HG03159 (cell line): ENCODE measurements at regions not wholly inside any gene's neighbourhood (a gene's known extent, or its start where the extent isn't known, plus 50 kb on each side); places are given as distances from the start of the nearest gene placed in this dataset.
"Not testable (repeated sequence)": the region's sequence is repeated elsewhere in the genome, so short reads cannot be mapped to it uniquely, and the experiment has no call there.

Source experiments
- ATAC-seq: cut with Tn5 transposase; IDR thresholded peaks from one replicate; pipeline ENCODE4 v1.9.1; 2021; ENCODE audit warnings: mild to moderate bottlenecking, moderate library complexity; ENCODE audit not compliant: unreplicated experiment

DNA sequence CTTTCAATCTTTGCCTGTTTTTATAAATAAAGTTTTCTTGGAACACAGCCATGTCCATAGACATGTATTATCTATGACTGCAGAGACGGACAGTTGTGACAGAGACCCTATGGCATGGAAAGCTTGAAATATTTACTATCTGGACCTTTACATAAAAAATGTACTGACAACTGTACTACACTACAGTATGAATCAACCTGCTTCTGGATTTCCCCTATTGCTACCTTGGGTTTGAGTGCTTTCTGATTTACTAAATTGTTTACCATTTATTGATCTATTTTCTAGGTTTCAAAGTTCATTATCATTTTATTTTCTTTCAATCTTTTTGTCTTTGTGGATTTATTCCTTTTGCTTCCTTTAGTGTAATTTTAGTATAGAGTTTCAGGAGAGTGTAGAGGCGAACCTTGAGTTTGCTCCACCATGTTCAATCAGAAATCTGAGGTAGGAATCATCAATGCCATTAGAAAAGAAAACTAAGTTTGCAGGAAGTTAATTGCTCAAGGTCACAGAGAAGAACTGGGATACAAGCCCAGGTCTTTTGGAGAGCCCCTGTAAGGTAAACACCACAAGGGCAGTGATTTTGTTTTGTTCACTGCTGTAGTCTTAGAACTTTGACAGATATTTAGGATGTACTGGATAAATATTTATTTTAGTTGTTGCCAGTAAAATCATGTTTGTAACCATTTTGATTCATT, 352.8 kb upstream of the SYNCRIP start:
- no peak for ATAC-seq

DNA sequence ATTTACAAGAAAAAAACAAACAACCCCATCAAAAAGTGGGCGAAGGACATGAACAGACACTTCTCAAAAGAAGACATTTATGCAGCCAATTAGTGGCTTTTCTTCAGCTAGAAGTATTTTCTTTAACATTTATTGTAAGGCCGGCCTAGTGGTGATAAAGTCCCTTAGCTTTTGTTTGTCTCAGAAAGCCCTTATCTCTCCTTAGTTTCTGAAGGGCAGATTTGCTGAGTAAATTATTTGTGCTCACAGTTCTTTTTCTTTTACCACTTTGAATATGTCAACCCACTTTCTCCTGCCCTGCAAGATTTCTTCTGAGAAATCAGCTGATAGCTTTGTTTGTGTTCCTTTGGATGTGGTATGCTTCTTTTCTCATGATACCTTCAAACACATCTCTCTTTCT, 344.0 kb upstream of the SYNCRIP start:
- no peak for ATAC-seq

- ATAC-seq: peak; percentile 60
Measured at GRCh38 chr6:85983032-85983659, 340.5 kb upstream of the SYNCRIP start.

- ATAC-seq: no peak
Measured at GRCh38 chr6:85977661-85978060, 335.0 kb upstream of the SYNCRIP start.

DNA sequence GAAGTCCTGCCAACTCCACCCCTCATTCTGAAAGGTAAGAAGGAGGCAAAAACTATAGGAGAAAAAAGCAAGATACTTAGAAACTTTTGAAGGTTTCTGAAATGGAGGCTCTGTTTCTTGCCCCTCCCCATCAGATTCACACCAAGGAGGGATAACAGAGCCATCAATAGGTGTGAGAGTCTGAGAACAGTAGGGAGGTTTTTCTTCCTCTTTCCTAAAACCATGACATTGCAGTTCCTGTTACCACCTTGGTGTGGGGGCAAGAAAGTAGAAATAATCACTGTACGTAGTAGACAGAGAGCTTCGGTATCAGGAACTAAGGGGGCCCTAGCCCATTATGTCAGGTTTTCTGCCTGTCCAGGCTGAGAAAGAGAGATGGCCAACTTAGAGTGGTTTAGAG, 333.3 kb upstream of the SYNCRIP start:
- peak; percentile 65 for ATAC-seq

GRCh38 chr6:85971238-85971637, 328.6 kb upstream of the SYNCRIP start:
- ATAC-seq: no peak

- no peak for ATAC-seq
Measured at GRCh38 chr6:85966828-85967227, 324.1 kb upstream of the SYNCRIP start.

GRCh38 chr6:85961746-85962145, 319.1 kb upstream of the SYNCRIP start:
- ATAC-seq: no peak

DNA sequence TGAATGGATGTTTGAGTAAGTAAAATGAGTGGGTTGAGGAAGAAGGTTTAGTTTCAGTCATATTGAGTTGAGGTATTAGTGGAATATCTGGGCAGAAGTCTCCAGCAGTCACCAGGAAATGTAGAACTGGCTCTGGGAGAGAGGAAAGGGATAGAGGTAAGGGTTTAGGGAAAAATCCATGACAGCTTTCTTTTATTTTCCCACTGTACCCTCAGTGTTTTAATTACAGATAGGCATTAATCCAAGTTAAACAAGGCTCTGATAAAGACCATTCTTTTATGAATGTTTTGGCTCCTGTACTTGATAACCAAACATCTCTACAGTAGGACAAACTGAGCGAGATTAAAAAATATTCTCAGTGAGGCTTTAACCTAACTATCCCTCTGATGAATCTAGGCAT, 318.4 kb upstream of the SYNCRIP start:
- ATAC-seq: no peak

- no peak for ATAC-seq
Measured at GRCh38 chr6:85948481-85948880, 305.8 kb upstream of the SYNCRIP start.

GRCh38 chr6:85945459-85946185, 302.9 kb upstream of the SYNCRIP start:
- ATAC-seq: no peak

GRCh38 chr6:85944776-85945175, 302.1 kb upstream of the SYNCRIP start:
- ATAC-seq: no peak

- ATAC-seq: peak; percentile 66
Measured at GRCh38 chr6:85942844-85943243, 300.2 kb upstream of the SYNCRIP start.

DNA sequence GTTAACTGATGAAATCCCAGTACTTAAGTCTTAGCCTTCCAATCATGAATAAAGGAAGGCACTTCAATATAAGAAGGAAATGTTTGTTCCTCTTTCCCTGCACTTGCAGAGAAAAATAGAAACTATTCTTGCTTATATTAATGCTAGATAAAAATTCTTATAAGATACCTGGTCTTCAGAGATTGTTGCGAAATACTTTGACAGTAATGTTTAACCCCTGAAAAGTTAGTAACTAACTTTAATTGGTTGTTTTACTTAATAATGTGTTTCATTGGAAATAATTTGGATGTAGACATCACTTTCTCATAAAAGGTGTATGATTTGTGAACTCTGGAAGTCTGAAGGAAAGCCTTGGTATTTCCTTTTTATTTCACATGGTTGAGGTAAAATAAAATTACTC, 294.2 kb upstream of the SYNCRIP start:
- ATAC-seq: no peak

GRCh38 chr6:85923013-85923430, 280.3 kb upstream of the SYNCRIP start:
- peak; percentile 93 for ATAC-seq

GRCh38 chr6:85920782-85921181, 278.1 kb upstream of the SYNCRIP start:
- no peak for ATAC-seq

GRCh38 chr6:85917522-85917921, 274.8 kb upstream of the SYNCRIP start:
- no peak for ATAC-seq

DNA sequence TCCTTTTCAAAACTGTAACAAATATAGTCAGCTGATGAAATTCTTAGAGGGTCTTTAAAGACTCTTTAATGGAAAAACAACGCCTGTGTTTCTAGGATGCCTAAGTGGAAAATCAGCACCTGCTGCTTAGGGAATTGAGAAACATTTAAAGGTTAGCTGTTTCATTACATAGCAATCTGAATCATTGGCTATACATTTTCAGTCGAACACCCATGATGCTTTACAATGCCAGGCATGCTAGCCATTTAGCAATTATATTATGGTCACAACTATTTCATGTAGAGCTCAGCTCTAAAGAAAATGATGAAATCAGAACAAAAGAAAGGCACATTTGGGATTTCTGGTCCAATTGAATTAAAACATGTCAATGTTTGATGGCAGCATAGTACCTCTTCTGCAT, 270.3 kb upstream of the SYNCRIP start:
- ATAC-seq: no peak

- no peak for ATAC-seq
Measured at GRCh38 chr6:85912582-85912981, 269.9 kb upstream of the SYNCRIP start.

- ATAC-seq: no peak
Measured at GRCh38 chr6:85911067-85911466, 268.4 kb upstream of the SYNCRIP start.

GRCh38 chr6:85908120-85908519, 265.4 kb upstream of the SYNCRIP start:
- ATAC-seq: not testable (repeated sequence)

- ATAC-seq: no peak
Measured at GRCh38 chr6:85892346-85892745, 249.7 kb upstream of the SYNCRIP start.
